Lower leg skin (tissue), 4 donors: ENCODE measurements at regions not wholly inside any gene's neighbourhood (a gene's known extent, or its start where the extent isn't known, plus 50 kb on each side); places are given as distances from the start of the nearest gene placed in this dataset.

Source experiments
- DNase-seq, 2 donors: peaks; one replicate each; pipeline ENCODE4 v3.0.0-alpha.2; 2019; ENCODE audit warnings: low spot score in 2 of 2
- H3K4me3 ChIP-seq: fragments of 200-600 bp; sonication (generic); 2 replicates; pipeline ENCODE4 v1.5.1; 2017; ENCODE audit warnings: mild to moderate bottlenecking, low read depth; ENCODE audit not compliant: poor library complexity, severe bottlenecking
- POLR2A ChIP-seq, 2 donors: fragments of 450-650 bp; IDR thresholded peaks; one replicate each; pipeline ENCODE4 v1.6.1; 2016 to 2017; ENCODE audit warnings: antibody characterized with exemption in 2 of 2, mild to moderate bottlenecking in 1 of 2, moderate library complexity in 1 of 2
- WGBS, 2 donors: methylation state at CpG; one replicate each; pipeline ENCODE4 v1.1.5; 2018; 5-methylcytosine and 5-hydroxymethylcytosine counted together
- intact Hi-C: fragments of 100-400 bp; cut with DNase I; formaldehyde crosslinking; loops from one replicate; pipeline ENCODE4 v1.15.0; 2023; ENCODE audit warnings: low total_unique reads
- TF ChIP-seq, protein P1 (sequence below), 3 donors: fragments of 450-650 bp; IDR thresholded peaks; one replicate each; pipeline ENCODE4 v1.5.1; 2016; ENCODE audit warnings: antibody characterized with exemption in 3 of 3, mild to moderate bottlenecking in 3 of 3, moderate library complexity in 2 of 3

- no peak for DNase-seq
- intact Hi-C loops = no loop called here
- TF ChIP-seq POLR2A (IDR thresholded peaks at IDR 0.05) = no peak
- TF ChIP-seq, protein P1, sequence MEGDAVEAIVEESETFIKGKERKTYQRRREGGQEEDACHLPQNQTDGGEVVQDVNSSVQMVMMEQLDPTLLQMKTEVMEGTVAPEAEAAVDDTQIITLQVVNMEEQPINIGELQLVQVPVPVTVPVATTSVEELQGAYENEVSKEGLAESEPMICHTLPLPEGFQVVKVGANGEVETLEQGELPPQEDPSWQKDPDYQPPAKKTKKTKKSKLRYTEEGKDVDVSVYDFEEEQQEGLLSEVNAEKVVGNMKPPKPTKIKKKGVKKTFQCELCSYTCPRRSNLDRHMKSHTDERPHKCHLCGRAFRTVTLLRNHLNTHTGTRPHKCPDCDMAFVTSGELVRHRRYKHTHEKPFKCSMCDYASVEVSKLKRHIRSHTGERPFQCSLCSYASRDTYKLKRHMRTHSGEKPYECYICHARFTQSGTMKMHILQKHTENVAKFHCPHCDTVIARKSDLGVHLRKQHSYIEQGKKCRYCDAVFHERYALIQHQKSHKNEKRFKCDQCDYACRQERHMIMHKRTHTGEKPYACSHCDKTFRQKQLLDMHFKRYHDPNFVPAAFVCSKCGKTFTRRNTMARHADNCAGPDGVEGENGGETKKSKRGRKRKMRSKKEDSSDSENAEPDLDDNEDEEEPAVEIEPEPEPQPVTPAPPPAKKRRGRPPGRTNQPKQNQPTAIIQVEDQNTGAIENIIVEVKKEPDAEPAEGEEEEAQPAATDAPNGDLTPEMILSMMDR (IDR thresholded peaks at IDR 0.05) = no peak
- H3K4me3 ChIP-seq = no peak overlapping the region
Measured at GRCh38 chr16:65684230-65684629, 562.4 kb upstream of the CDH11 start.

DNA sequence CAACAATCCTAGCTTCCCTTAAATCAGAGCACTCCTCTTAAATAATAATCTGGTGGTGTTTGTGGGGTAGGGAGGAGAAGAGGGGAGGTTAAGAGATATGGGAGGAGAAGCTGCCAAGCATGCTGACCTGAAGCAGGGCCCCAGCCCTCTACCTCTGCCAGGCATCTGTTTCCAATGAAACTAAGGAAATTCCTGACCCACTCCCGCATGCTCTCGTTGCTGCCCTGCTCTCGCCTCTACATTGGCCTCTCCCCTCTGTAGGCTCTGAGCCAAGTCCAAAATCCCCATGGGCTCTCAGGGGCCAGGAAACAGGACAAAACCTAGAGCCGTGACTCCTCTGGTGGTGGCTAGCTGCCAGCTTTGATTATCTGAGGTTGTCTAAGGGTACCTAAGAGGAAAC is 559.5 kb upstream of the CDH11 start:
- intact Hi-C loops = no loop called here
- TF ChIP-seq, protein P1 (IDR thresholded peaks at IDR 0.05) = no peak
- no peak for TF ChIP-seq POLR2A (IDR thresholded peaks at IDR 0.05)
- no peak for DNase-seq
- WGBS, 2 donors = 44 to 65% methylated on average over 4 of the region's 4 CpGs
- H3K4me3 ChIP-seq = no peak overlapping the region

GRCh38 chr16:65679785-65680184 is 557.9 kb upstream of the CDH11 start:
- 76 to 80% methylated on average over 5 of the region's 5 CpGs for WGBS, 2 donors
- DNase-seq = no peak
- intact Hi-C loops = no loop called here
- TF ChIP-seq, protein P1 (IDR thresholded peaks at IDR 0.05) = no peak
- TF ChIP-seq POLR2A (IDR thresholded peaks at IDR 0.05) = no peak
- H3K4me3 ChIP-seq = no peak overlapping the region

- no peak for DNase-seq
- WGBS, 2 donors = 22 to 38% methylated on average over 1 of the region's 1 CpG
- intact Hi-C loops = no loop called here
- H3K4me3 ChIP-seq = no peak overlapping the region
- no peak for TF ChIP-seq POLR2A (IDR thresholded peaks at IDR 0.05)
- TF ChIP-seq, protein P1 (IDR thresholded peaks at IDR 0.05) = no peak
Measured at GRCh38 chr16:65675161-65675560, 553.3 kb upstream of the CDH11 start.

GRCh38 chr16:65672960-65673359 is 551.1 kb upstream of the CDH11 start:
- 57 to 69% methylated on average over 3 of the region's 3 CpGs for WGBS, 2 donors
- H3K4me3 ChIP-seq = no peak overlapping the region
- DNase-seq = no peak
- intact Hi-C loops = no loop called here
- no peak for TF ChIP-seq POLR2A (IDR thresholded peaks at IDR 0.05)
- TF ChIP-seq, protein P1 (IDR thresholded peaks at IDR 0.05) = no peak

- intact Hi-C loops = no loop called here
- no peak for DNase-seq
- no peak for TF ChIP-seq POLR2A (IDR thresholded peaks at IDR 0.05)
- TF ChIP-seq, protein P1 (IDR thresholded peaks at IDR 0.05) = no peak
- H3K4me3 ChIP-seq = no peak overlapping the region
- 69 to 75% methylated on average over 4 of the region's 4 CpGs for WGBS, 2 donors
Measured at GRCh38 chr16:65671071-65671470, 549.2 kb upstream of the CDH11 start.
